SK-N-SH (cell line): ENCODE measurements at regions not wholly inside any gene's neighbourhood (a gene's known extent, or its start where the extent isn't known, plus 50 kb on each side); places are given as distances from the start of the nearest gene placed in this dataset.
A peak's percentile ranks its signal among the peaks of the same experiment; 100 is the strongest.

Experiments used
- ELF1 ChIP-seq: IDR thresholded peaks from 2 replicates; pipeline ENCODE4 v1.4.0; 2012
- EP300 ChIP-seq, 2 experiments: IDR thresholded peaks; 2 replicates each; pipeline versions ENCODE4 v1.4.0 to v1.6.1; 2012; ENCODE audit warnings: borderline replicate concordance in 1 of 2, low read depth in 1 of 2, low read length in 1 of 2
- EZH2phosphoT487 ChIP-seq: fragments of 200-600 bp; sonication (generic); IDR thresholded peaks from 2 replicates; pipeline ENCODE4 v1.6.1; 2017; ENCODE audit warnings: low read depth, mixed run types, mild to moderate bottlenecking, antibody characterized with exemption, moderate library complexity, borderline replicate concordance
- FOSL2 ChIP-seq: IDR thresholded peaks from 2 replicates; pipeline ENCODE4 v1.4.0; 2012; ENCODE audit warnings: low read depth, mild to moderate bottlenecking, moderate library complexity, borderline replicate concordance
- FOXJ3 ChIP-seq: sonication (generic); formaldehyde crosslinking; IDR thresholded peaks from 2 replicates; pipeline ENCODE4 v1.5.1; 2020; ENCODE audit warnings: mild to moderate bottlenecking, missing genetic modification reagents
- FOXM1 ChIP-seq: IDR thresholded peaks from 2 replicates; pipeline ENCODE4 v1.4.0; 2012; ENCODE audit warnings: low read depth, mild to moderate bottlenecking
- GABPA ChIP-seq: IDR thresholded peaks from 2 replicates; pipeline ENCODE4 v1.4.0; 2012; ENCODE audit warnings: low read depth, mild to moderate bottlenecking
- GATA2 ChIP-seq: sonication (generic); formaldehyde crosslinking; IDR thresholded peaks from 2 replicates; pipeline ENCODE4 v1.5.0; 2020; ENCODE audit warnings: mild to moderate bottlenecking, missing genetic modification reagents
- IRF3 ChIP-seq: fragments of 150-350 bp; IDR thresholded peaks from 2 replicates; pipeline ENCODE4 v1.6.1; 2016; ENCODE audit warnings: mild to moderate bottlenecking, low read depth, low read length
- MAX ChIP-seq: IDR thresholded peaks from 2 replicates; pipeline ENCODE4 v1.4.0; 2012; ENCODE audit warnings: low read depth
- MXI1 ChIP-seq: IDR thresholded peaks from 2 replicates; pipeline ENCODE4 v1.6.1; 2012; ENCODE audit warnings: mild to moderate bottlenecking, low read depth, low read length, improper control_type of control experiment
- NFIC ChIP-seq: IDR thresholded peaks from 2 replicates; pipeline ENCODE4 v1.4.0; 2012; ENCODE audit warnings: borderline replicate concordance
- NRF1 ChIP-seq: IDR thresholded peaks from 2 replicates; pipeline ENCODE4 v1.6.1; 2012; ENCODE audit warnings: low read depth, mild to moderate bottlenecking, low read length
- POLR2AphosphoS5 ChIP-seq: IDR thresholded peaks from 2 replicates; pipeline ENCODE4 v1.6.1; 2012; ENCODE audit warnings: low read depth, low read length
- RAD21 ChIP-seq: IDR thresholded peaks from 2 replicates; pipeline ENCODE4 v1.6.1; 2012; ENCODE audit warnings: mild to moderate bottlenecking, low read length
- RCOR1 ChIP-seq: fragments of 150-350 bp; IDR thresholded peaks from 2 replicates; pipeline ENCODE4 v1.6.1; 2017; ENCODE audit warnings: antibody characterized with exemption, low read length
- REST ChIP-seq: IDR thresholded peaks from 2 replicates; pipeline ENCODE4 v1.6.1; 2012; ENCODE audit warnings: mild to moderate bottlenecking, low read depth, low read length, moderate library complexity
- RFX5 ChIP-seq: IDR thresholded peaks from 2 replicates; pipeline ENCODE4 v1.6.1; 2012; ENCODE audit warnings: mild to moderate bottlenecking, improper control_type of control experiment, low read length
- RXRA ChIP-seq: IDR thresholded peaks from 2 replicates; pipeline ENCODE4 v1.4.0; 2012; ENCODE audit warnings: low read depth, mild to moderate bottlenecking, borderline replicate concordance
- SIN3A ChIP-seq: IDR thresholded peaks from 2 replicates; pipeline ENCODE4 v1.6.1; 2012; ENCODE audit warnings: low read depth, mild to moderate bottlenecking, low read length, moderate library complexity, borderline replicate concordance
- SMC3 ChIP-seq: IDR thresholded peaks from 2 replicates; pipeline ENCODE4 v1.6.1; 2012; ENCODE audit warnings: low read depth, low read length, improper control_type of control experiment
- TEAD4 ChIP-seq: IDR thresholded peaks from 2 replicates; pipeline ENCODE4 v1.4.0; 2012; ENCODE audit warnings: mild to moderate bottlenecking, borderline replicate concordance; ENCODE audit not compliant: insufficient read depth
- USF1 ChIP-seq: IDR thresholded peaks from 2 replicates; pipeline ENCODE4 v1.4.0; 2012; ENCODE audit warnings: low read depth, borderline replicate concordance
- YY1 ChIP-seq: IDR thresholded peaks from 2 replicates; pipeline ENCODE4 v1.4.0; 2012; ENCODE audit warnings: low read depth, mild to moderate bottlenecking

GRCh38 chr9:87063871-87064270 lies 116.6 kb upstream of the GAS1 start (continued):
- TF ChIP-seq EZH2phosphoT487 (no peak), MAX (no peak), TEAD4 (peak; percentile 27; the same call in 1 of the 2 replicates), RXRA (no peak), SIN3A (no peak), GATA2 (CRISPR knock-in tag) (no peak), FOXM1 (no peak), YY1 (no peak), GABPA (no peak), POLR2AphosphoS5 (peak; percentile 25; the same call in 1 of the 2 replicates), IRF3 (no peak), REST (no peak), ELF1 (no peak), RCOR1 (no peak), USF1 (no peak), RAD21 (no peak), NFIC (peak; percentile 18; the same call in 1 of the 2 replicates), MXI1 (no peak), EP300 (IDR thresholded peaks at IDR 0.05; ENCODE audit: borderline replicate concordance in 1 of 2, low read depth in 1 of 2, low read length in 1 of 2) (peak; percentile 34 to 49; a peak in 1 of 4 replicates), SMC3 (no peak), FOXJ3 (CRISPR knock-in tag) (no peak), FOSL2 (no peak), RFX5 (no peak), NRF1 (no peak)
